ENCODE measurements at regions not wholly inside any gene's neighbourhood (a gene's known extent, or its start where the extent isn't known, plus 50 kb on each side); places are given as distances from the start of the nearest gene placed in this dataset.

DNA sequence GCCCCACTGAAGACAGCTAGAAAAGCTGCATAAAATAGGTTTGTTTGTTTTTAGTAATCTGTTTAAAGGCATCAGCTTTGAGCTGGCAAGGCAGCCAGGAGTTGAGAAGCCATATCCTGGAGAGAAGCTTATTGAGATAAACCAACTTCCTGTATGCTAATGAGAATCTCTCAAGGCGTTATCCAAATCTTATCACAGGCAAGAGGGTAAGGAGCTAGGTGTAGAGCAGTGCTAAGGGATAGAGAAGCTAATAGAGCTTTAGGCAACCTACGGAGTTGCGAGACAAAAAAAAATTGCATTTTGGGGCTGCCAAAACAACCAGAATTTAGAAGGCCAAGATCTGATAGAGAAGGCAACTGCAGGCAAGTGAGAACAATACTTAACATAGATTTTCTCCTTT is 641.6 kb downstream of the SH2D4B start:
- TF ChIP-seq POLR2A (IDR thresholded peaks at IDR 0.05), result no peak
- TF ChIP-seq, protein P1, sequence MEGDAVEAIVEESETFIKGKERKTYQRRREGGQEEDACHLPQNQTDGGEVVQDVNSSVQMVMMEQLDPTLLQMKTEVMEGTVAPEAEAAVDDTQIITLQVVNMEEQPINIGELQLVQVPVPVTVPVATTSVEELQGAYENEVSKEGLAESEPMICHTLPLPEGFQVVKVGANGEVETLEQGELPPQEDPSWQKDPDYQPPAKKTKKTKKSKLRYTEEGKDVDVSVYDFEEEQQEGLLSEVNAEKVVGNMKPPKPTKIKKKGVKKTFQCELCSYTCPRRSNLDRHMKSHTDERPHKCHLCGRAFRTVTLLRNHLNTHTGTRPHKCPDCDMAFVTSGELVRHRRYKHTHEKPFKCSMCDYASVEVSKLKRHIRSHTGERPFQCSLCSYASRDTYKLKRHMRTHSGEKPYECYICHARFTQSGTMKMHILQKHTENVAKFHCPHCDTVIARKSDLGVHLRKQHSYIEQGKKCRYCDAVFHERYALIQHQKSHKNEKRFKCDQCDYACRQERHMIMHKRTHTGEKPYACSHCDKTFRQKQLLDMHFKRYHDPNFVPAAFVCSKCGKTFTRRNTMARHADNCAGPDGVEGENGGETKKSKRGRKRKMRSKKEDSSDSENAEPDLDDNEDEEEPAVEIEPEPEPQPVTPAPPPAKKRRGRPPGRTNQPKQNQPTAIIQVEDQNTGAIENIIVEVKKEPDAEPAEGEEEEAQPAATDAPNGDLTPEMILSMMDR (IDR thresholded peaks at IDR 0.05), result no peak

Measured in uterus (tissue), 2 donors.